PC-3 (cell line): ENCODE measurements at regions not wholly inside any gene's neighbourhood (a gene's known extent, or its start where the extent isn't known, plus 50 kb on each side); places are given as distances from the start of the nearest gene placed in this dataset.

Experiments
- ATAC-seq: fragments of 200-7000 bp; cut with Tn5 transposase; 2 replicates; pipeline ENCODE4 v1.9.1; 2020; ENCODE audit warnings: mild to moderate bottlenecking, moderate library complexity
- BruUV-seq: library from RNA; stranded (reverse); fragments of 400-500 nt; replicated peaks from 2 replicates; lab custom pipeline; 2021; lab: Mats Ljungman, UMichigan
- CTCF ChIA-PET: fragments of 300-600 bp; sonication (Branson Sonifier 250); formaldehyde crosslinking; loops from one replicate; lab custom pipeline; 2022; ENCODE audit warnings: antibody characterized with exemption; lab: Charles Lee
- POLR2A ChIA-PET: fragments of 300-600 bp; sonication (Branson Sonifier 250); formaldehyde crosslinking; loops from one replicate; lab custom pipeline; 2022; ENCODE audit warnings: antibody characterized with exemption; ENCODE audit not compliant: unreplicated experiment; lab: Charles Lee
- DNase-seq: peaks from one replicate; pipeline ENCODE4 v3.0.0-alpha.2; 2015
- H2AFZ ChIP-seq: fragments of 300-600 bp; sonication (generic); 2 replicates; pipeline ENCODE4 v1.6.0; 2016; ENCODE audit warnings: antibody characterized with exemption, low read length
- H3F3A ChIP-seq: fragments of 300-600 bp; sonication (generic); one replicate; pipeline ENCODE4 v1.6.0; 2017; ENCODE audit warnings: antibody characterized with exemption, low read length, control low read depth, mild to moderate bottlenecking; ENCODE audit not compliant: unreplicated experiment
- H3K27ac ChIP-seq: fragments of 300-600 bp; sonication (generic); 2 replicates; pipeline ENCODE4 v1.5.1; 2016; ENCODE audit warnings: mild to moderate bottlenecking, low read length
- H3K27me3 ChIP-seq: fragments of 300-600 bp; sonication (generic); 2 replicates; pipeline ENCODE4 v1.6.1; 2016; ENCODE audit warnings: low read length, mixed read lengths
- H3K36me3 ChIP-seq: fragments of 300-600 bp; sonication (generic); 2 replicates; pipeline ENCODE4 v1.6.1; 2016; ENCODE audit warnings: low read depth, mixed run types, low read length, mixed read lengths
- H3K4me1 ChIP-seq: fragments of 300-600 bp; sonication (generic); 2 replicates; pipeline ENCODE4 v1.5.1; 2016; ENCODE audit warnings: low read length; ENCODE audit not compliant: insufficient read depth
- H3K4me2 ChIP-seq: fragments of 300-600 bp; sonication (generic); 2 replicates; pipeline ENCODE4 v1.6.0; 2016; ENCODE audit warnings: low read length
- H3K4me3 ChIP-seq: fragments of 300-600 bp; sonication (generic); 2 replicates; pipeline ENCODE4 v1.5.1; 2016; ENCODE audit warnings: mild to moderate bottlenecking, low read length, mixed read lengths
- H3K79me2 ChIP-seq: fragments of 300-600 bp; sonication (generic); 2 replicates; pipeline ENCODE4 v1.6.1; 2017; ENCODE audit warnings: low read length, mixed read lengths
- H3K9ac ChIP-seq: fragments of 300-600 bp; sonication (generic); 2 replicates; pipeline ENCODE4 v1.6.0; 2016; ENCODE audit warnings: mild to moderate bottlenecking, low read length
- H3K9me2 ChIP-seq: fragments of 300-600 bp; sonication (generic); replicated peaks from 2 replicates; pipeline ENCODE4 v1.6.1; 2016; ENCODE audit warnings: mixed run types, low read length, mixed read lengths
- H3K9me3 ChIP-seq: fragments of 300-600 bp; sonication (generic); 2 replicates; pipeline ENCODE4 v1.6.1; 2016; ENCODE audit warnings: low read length, mixed read lengths
- H4K20me1 ChIP-seq: fragments of 300-600 bp; sonication (generic); 2 replicates; pipeline ENCODE4 v1.6.1; 2016; ENCODE audit warnings: low read length, mixed read lengths
- EZH2 ChIP-seq: fragments of 300-600 bp; sonication (generic); IDR thresholded peaks from one replicate; pipeline ENCODE4 v1.6.1; 2017; ENCODE audit warnings: antibody characterized with exemption, mild to moderate bottlenecking, low read length; ENCODE audit not compliant: unreplicated experiment
- EZH2phosphoT487 ChIP-seq: fragments of 300-600 bp; sonication (generic); IDR thresholded peaks from 2 replicates; pipeline ENCODE4 v1.6.1; 2018; ENCODE audit warnings: mild to moderate bottlenecking, antibody characterized with exemption, low read length, borderline replicate concordance
- intact Hi-C: fragments of 100-400 bp; cut with micrococcal nuclease; formaldehyde crosslinking; loops from 2 replicates; pipeline ENCODE4 v1.9.0; 2023
- TF ChIP-seq, protein P1 (sequence below): fragments of 300-600 bp; sonication (generic); conservative IDR thresholded peaks from 2 replicates; pipeline ENCODE4 v1.5.1; 2017; ENCODE audit warnings: antibody characterized with exemption, low read depth, mild to moderate bottlenecking, low read length

DNA sequence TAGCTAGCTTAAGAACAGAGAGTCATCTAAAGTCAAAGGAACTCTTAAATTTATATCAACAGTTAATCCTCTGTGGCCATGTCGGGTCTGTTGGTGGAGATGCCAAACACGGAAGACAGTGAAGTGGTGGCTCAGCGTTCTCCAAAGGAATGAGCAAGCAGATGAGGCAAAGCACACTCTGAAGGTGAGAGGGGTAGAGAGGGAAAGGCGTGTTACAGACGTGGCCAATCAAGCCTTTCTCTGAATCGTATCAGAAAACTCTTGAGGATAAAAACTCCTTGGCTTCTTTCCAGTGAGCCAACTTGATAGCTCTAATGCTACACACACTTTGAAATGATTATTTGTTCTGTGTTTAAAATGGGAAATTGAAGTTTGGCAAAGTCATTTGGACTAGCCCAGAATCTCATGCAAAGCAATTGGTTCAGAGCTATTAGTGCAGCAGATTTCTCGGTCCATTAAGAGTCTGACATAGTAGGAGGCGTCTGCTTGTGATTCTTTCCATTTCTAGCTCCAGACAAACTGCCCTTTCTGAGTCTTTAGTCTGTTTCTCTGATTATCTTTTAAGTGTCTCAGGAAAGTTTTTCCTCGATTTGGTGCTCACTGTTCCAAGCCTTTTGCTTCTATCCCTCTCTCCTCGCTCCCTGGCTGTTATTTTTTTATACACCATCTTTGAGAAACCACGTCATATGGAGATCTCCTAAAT is 57.5 kb upstream of the CPO start:
- intact Hi-C loops = no loop called here
- DNase-seq = no peak
- no TSS peak for BruUV-seq

GRCh38 chr2:206886696-206887095 is 52.6 kb upstream of the CPO start:
- ChIA-PET CTCF (no interaction called here), POLR2A (no interaction called here)
- Histone ChIP-seq H2AFZ (no peak overlapping the region), H3K4me2 (no peak overlapping the region), H3K4me1 (no peaks in the 10 kb centered on the region), H3K27me3 (no peaks in the 10 kb centered on the region), H4K20me1 (no peaks in the 10 kb centered on the region), H3K4me3 (no peak overlapping the region), H3K27ac (no peak overlapping the region), H3K9me2 (no peaks in the 10 kb centered on the region), H3K9me3 (no peaks in the 10 kb centered on the region), H3K9ac (no peak overlapping the region), H3F3A (no peaks in the 10 kb centered on the region), H3K36me3 (no peaks in the 10 kb centered on the region), H3K79me2 (no peaks in the 10 kb centered on the region)
- TF ChIP-seq EZH2phosphoT487 (no peak), EZH2 (no peak)
- TF ChIP-seq, protein P1, sequence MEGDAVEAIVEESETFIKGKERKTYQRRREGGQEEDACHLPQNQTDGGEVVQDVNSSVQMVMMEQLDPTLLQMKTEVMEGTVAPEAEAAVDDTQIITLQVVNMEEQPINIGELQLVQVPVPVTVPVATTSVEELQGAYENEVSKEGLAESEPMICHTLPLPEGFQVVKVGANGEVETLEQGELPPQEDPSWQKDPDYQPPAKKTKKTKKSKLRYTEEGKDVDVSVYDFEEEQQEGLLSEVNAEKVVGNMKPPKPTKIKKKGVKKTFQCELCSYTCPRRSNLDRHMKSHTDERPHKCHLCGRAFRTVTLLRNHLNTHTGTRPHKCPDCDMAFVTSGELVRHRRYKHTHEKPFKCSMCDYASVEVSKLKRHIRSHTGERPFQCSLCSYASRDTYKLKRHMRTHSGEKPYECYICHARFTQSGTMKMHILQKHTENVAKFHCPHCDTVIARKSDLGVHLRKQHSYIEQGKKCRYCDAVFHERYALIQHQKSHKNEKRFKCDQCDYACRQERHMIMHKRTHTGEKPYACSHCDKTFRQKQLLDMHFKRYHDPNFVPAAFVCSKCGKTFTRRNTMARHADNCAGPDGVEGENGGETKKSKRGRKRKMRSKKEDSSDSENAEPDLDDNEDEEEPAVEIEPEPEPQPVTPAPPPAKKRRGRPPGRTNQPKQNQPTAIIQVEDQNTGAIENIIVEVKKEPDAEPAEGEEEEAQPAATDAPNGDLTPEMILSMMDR = no peak
- ATAC-seq = no peak
- no peak for DNase-seq
- intact Hi-C loops = no loop called here
- no TSS peak for BruUV-seq

More for the DNA sequence above, 57.5 kb upstream of the CPO start:
- Histone ChIP-seq H2AFZ (no peak overlapping the region), H3K4me1 (no peaks in the 10 kb centered on the region), H3K9me3 (no peaks in the 10 kb centered on the region), H3K4me3 (no peak overlapping the region), H3K79me2 (no peaks in the 10 kb centered on the region), H3K9me2 (no peaks in the 10 kb centered on the region), H3K9ac (no peak overlapping the region), H3K27me3 (no peaks in the 10 kb centered on the region), H3F3A (no peaks in the 10 kb centered on the region), H3K36me3 (no peaks in the 10 kb centered on the region), H3K27ac (no peak overlapping the region), H3K4me2 (no peak overlapping the region), H4K20me1 (no peaks in the 10 kb centered on the region)
- CTCF ChIA-PET = no interaction called here
- ATAC-seq = no peak
- POLR2A ChIA-PET = no interaction called here
- TF ChIP-seq EZH2phosphoT487 = no peak
- TF ChIP-seq, protein P1 = no peak
- no peak for TF ChIP-seq EZH2

DNA sequence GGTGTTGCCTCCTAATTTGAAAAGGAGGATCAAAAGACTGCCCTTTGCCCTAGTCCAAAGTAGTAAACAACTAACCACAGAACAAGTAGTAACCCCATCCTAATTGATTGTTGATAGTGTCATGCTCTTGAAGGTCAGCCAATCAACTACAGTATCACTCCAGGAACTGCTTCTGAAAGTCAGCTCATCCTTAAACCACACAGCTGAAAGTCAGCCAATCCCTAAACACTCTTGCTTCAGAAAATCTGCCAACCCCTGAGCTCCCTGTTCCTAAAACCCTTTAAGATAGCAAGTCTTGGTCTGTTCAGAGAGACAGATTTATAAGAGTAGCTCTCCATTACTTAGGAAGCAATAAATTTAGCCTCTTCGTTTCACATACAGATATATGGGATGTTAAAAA is 51.6 kb upstream of the CPO start:
- no peak overlapping the region for H2AFZ ChIP-seq
- ChIA-PET CTCF (no interaction called here), POLR2A (no interaction called here)
- H3K27ac ChIP-seq = no peak overlapping the region
- no peaks in the 10 kb centered on the region for H3K79me2 ChIP-seq
- no peaks in the 10 kb centered on the region for H3K9me2 ChIP-seq
- no peaks in the 10 kb centered on the region for H3K9me3 ChIP-seq
- H3K4me1 ChIP-seq = no peaks in the 10 kb centered on the region
- no peaks in the 10 kb centered on the region for H3K27me3 ChIP-seq
- ATAC-seq (no peak), DNase-seq (no peak)
- no peak for TF ChIP-seq EZH2
- TF ChIP-seq, protein P1 = no peak
- no peak for TF ChIP-seq EZH2phosphoT487
- H3K9ac ChIP-seq = no peak overlapping the region
- intact Hi-C loops = no loop called here
- H3K4me3 ChIP-seq = no peak overlapping the region
- H4K20me1 ChIP-seq = no peaks in the 10 kb centered on the region
- BruUV-seq = no TSS peak
- H3F3A ChIP-seq = no peaks in the 10 kb centered on the region
- H3K36me3 ChIP-seq = no peaks in the 10 kb centered on the region
- H3K4me2 ChIP-seq = no peak overlapping the region
